Occipital lobe (tissue), 1 donor: ENCODE measurements at regions not wholly inside any gene's neighbourhood (a gene's known extent, or its start where the extent isn't known, plus 50 kb on each side); places are given as distances from the start of the nearest gene placed in this dataset.

Experiments
- DNase-seq: peaks from one replicate; lab custom pipeline; 2025; lab: John Stamatoyannopoulos, UW

GRCh38 chr2:242024751-242025355, 155.3 kb downstream of the RTP5 start:
- no peak for DNase-seq

- no peak for DNase-seq
Measured at GRCh38 chr2:242027676-242028450, 158.3 kb downstream of the RTP5 start.

DNA sequence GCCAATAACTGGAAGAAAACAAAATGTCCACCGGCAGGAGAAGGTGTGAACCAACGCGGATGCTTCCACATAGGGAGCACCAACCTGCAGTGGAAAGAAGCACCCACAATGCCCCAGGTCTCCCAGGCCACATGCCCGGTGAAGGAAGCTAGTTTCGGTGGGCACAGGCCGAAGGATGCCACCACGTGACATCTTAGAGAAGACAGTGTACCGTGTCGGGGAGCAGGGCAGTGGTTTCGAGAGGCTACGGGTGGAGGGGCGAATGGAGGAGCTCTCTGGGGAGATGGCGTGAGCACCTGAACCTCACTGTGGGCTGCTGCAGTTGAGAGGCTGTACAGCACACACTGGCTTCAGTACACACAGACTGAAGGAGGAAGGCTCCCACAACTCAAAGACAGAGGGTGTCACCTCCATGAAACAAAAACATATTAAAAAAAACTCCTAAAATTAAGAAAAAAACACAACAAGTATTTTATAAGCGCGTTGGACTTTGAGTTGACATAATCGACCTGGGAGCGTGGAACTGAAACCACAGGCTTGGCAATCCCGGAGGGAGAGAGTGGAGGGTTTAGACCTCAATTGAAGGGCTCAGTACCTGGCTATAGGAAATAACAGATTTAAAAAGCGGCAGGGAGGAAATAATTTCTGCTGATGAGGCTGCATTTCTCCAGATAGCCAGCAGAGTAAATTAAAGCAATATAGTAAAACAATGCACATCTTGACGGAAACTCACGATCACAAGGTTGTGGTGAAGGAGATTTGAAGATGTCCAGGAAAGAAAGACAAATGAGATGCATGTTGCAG, 160.1 kb downstream of the RTP5 start:
- DNase-seq: no peak

GRCh38 chr2:242030226-242030575, 160.7 kb downstream of the RTP5 start:
- no peak for DNase-seq

GRCh38 chr2:242030858-242031257, 161.3 kb downstream of the RTP5 start:
- no peak for DNase-seq

- no peak for DNase-seq
Measured at GRCh38 chr2:242031481-242032019, 162.0 kb downstream of the RTP5 start.

GRCh38 chr2:242032780-242033656, 163.5 kb downstream of the RTP5 start:
- DNase-seq: no peak

- DNase-seq: no peak
Measured at GRCh38 chr2:242034138-242034537, 164.6 kb downstream of the RTP5 start.

DNA sequence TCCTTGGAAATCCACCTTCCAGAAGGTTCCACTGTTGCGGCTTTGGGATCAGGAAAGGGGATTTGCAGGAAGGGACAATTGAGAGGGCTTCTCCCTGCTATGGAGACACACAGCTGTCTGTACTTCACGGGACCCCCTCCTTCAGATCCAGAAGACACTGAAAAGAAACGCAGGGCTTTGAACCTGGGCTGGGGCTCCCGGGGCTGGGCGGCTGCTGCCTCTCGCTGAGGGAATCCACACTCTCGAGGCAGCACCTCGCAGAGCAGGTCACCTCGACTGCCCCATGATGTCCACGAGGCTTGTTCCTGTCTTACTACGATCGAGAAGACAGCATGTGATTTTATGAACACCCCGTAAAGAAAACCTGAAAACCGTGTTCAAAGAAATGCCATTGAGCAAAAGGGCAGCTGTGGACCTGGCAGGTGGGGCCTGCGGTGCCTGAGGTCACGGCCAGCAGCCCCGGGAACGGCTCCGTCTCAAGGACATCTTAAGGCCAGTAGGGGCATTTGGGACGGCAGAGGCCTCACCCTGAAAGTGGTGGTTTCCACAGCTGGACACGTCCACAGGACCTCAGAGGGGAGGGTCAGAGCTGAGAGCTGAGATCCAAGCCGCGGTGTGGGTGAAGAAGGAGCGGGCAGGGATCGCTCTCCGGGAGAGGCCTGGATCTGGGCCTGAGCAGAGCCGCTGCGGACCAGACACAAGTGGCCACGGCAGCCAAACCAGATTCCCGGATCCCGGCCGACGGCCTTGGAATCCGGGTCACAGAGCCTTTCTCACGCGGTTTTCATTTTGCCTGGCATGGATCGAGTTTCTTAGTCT, 165.7 kb downstream of the RTP5 start:
- DNase-seq: no peak

GRCh38 chr2:242035858-242036652, 166.5 kb downstream of the RTP5 start:
- DNase-seq: no peak

DNA sequence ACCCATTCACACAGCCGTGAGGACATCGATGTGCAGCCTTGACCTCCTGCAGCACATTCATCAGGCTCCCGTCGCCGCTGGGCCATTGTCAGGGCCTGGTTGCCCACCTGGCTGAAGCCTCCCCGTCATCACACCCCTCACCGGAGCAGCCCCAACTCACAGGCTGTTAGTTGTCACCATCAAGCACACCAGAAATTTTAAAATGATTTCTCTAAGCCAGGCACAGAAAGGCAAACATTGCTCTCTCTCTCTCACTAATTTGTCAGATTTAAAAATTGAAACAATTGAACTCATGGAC, 167.1 kb downstream of the RTP5 start:
- no peak for DNase-seq

DNA sequence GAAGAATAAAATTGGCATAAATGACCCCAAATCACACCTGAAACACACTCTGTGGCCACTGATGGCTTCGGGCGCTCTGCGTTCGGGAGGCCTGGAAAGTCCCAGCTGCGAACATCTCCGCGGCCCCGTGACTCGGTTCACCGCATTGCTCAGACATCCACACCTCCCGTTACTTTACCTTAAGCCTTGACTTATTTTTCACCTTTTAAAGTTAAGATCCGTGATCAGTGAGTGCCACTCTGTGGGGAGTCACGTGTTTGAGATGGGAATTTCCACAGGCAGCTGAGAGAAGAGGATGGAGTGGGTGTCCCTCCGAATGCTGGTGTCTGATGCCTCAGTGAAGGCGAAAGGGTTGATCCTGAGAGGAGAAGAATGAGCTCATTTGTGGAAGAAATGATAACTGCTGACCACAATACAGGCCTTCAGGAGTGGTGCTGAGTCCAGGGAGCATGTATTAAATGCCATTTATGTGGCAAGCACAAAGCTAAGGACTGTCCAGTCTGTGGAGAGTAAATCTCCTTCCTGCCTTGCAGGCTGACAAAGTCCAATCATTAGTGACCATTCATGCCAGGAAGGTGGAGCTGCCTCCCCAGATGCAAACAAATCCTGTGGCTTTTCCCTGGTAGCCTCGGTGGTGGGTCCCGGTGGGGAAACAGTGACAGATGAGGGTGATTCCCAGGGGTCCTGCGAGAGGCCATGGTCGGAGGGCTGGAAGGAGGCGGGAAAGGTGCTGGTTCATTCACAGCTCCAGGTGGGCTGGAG, 168.8 kb downstream of the RTP5 start:
- DNase-seq: no peak

DNA sequence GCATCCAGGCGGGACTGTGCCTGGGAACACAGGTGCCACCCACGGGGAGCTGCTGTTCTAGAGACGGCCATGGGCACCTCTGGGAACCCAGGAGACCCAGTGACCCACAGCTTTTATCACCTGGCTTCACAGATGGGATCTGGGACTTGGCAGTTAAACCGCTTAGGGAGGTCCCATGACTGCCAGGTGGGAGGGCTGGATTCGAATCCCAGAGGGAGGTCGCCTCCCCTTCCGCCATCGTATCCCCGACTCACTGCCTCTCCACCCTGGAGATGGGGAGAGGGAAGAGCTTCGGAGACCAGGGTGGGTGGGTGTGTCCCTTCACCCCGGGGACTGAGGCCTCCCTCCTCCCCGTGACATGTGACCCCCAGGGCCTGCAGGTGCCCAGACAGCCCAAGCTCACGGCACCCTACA, 169.4 kb downstream of the RTP5 start:
- no peak for DNase-seq

DNA sequence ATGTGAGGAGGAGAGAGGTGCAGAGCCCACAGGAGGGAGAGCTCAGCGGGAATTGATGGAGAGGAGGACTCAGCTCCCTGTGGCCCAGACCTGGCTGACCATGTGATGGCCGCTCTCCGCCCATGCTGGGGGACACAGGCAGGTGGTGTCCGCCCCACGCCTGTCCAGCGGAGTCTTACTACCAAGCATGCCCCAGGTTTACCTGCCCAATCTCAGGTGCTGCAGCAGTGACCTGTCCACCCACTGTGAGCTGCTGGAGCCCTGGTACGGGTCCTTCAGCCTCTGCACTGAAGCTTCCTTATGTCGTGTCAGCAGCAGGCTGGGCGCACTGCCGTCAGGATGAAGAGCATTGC, 170.8 kb downstream of the RTP5 start:
- DNase-seq: no peak

DNA sequence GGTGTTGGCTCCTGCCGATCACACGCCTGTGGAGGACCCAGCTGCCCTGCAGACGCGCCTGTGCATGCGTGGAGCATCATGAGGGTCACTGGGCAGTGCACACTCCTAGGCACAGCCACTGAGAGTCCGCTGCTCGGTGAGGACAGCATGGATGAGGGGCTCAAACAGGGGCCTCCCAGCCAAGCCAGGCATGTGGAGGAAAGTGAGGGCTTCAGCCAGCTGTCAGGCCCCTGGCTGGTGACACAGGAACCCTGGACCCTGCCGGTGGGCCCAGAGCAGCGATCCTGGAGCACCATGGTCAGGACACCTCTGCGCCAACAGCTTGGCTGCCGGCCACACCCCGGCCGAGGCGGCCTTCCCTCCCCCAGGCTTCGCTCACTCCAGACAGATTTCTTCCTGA, 171.2 kb downstream of the RTP5 start:
- no peak for DNase-seq

- no peak for DNase-seq
Measured at GRCh38 chr2:242041816-242042215, 172.3 kb downstream of the RTP5 start.

- DNase-seq: no peak
Measured at GRCh38 chr2:242043538-242044312, 174.2 kb downstream of the RTP5 start.

DNA sequence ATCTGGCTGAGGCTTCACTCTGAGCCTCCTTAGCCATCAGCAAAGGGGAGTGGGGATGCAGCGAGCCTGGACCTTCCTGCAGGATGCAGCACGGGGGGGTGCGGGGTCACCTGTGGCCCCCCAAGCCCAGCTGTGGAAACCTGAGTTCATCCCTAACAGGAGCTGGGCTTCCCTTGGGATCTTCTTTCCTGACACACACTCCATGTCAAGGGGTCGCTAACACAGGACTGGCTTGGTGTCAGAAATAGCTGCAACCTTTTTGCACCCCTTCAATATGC, 174.7 kb downstream of the RTP5 start:
- no peak for DNase-seq
